ENCODE measurements at regions not wholly inside any gene's neighbourhood (a gene's known extent, or its start where the extent isn't known, plus 50 kb on each side); places are given as distances from the start of the nearest gene placed in this dataset.

- H2AFZ ChIP-seq (ENCODE audit: low read length) = no peak overlapping the region
- H3K4me3 ChIP-seq (ENCODE audit: low read length in 2 of 2) = no peak overlapping the region
- no peak overlapping the region for H2BK5ac ChIP-seq (ENCODE audit: low read length)
- H3K4me2 ChIP-seq (ENCODE audit: insufficient read depth, low read length, poor library complexity, severe bottlenecking) = no peak overlapping the region
- H3K36me3 ChIP-seq (replicated peaks in 1 of 2; ENCODE audit: control insufficient read depth in 2 of 2, insufficient read depth in 2 of 2, low read length in 2 of 2) = no peaks in the 10 kb centered on the region
- H3K79me1 ChIP-seq (ENCODE audit: low read depth, low read length) = no peaks in the 10 kb centered on the region
- H3K4me1 ChIP-seq (ENCODE audit: control insufficient read depth in 2 of 2, insufficient read depth in 1 of 2, low read depth in 1 of 2, low read length in 2 of 2) = peaks cover 0 to 3% of the 10 kb centered on the region in 2 donors
- H2BK12ac ChIP-seq (ENCODE audit: low read length) = no peak overlapping the region
- DNase-seq (ENCODE audit: low spot score) = no peak
- H3K18ac ChIP-seq (ENCODE audit: low read length) = no peak overlapping the region
- H3K27me3 ChIP-seq (ENCODE audit: control insufficient read depth in 3 of 3, insufficient read depth in 3 of 3, low read depth in 1 of 3, low read length in 3 of 3) = no peaks in the 10 kb centered on the region
- H3K23ac ChIP-seq (ENCODE audit: low read depth, low read length, poor library complexity) = no peak overlapping the region
- no peaks in the 10 kb centered on the region for H3K9me3 ChIP-seq (replicated peaks in 1 of 2; ENCODE audit: control insufficient read depth in 2 of 2, insufficient read depth in 1 of 2, low read depth in 1 of 2, low read length in 2 of 2)
- H3K14ac ChIP-seq (ENCODE audit: low read length) = no peak overlapping the region
- no peak overlapping the region for H4K8ac ChIP-seq (ENCODE audit: low read depth, low read length)
- H2BK120ac ChIP-seq (ENCODE audit: low read depth, low read length) = no peak overlapping the region
- WGBS, 2 donors (ENCODE audit: extremely low coverage in 2 of 2, insufficient read length in 2 of 2, insufficient replicate concordance in 1 of 2) = no CpG with 5 or more reads among the region's 2 CpGs
- H3K27ac ChIP-seq (replicated peaks; ENCODE audit: low read length) = no peak overlapping the region
- H2AK5ac ChIP-seq (ENCODE audit: low read depth, low read length) = no peak overlapping the region
- no peak overlapping the region for H4K91ac ChIP-seq (ENCODE audit: low read depth, low read length, poor library complexity)
- no peak overlapping the region for H3K9ac ChIP-seq (ENCODE audit: low read depth, low read length, poor library complexity)
- no peak overlapping the region for H2BK15ac ChIP-seq (ENCODE audit: low read length)
- no peak overlapping the region for H3K4ac ChIP-seq (ENCODE audit: low read length)
Observed at GRCh38 chr2:182647499-182647787, 68.6 kb upstream of the DNAJC10 start.

- Histone ChIP-seq H3K4me3 (ENCODE audit: low read length in 2 of 2) (no peak overlapping the region), H3K18ac (ENCODE audit: low read length) (no peak overlapping the region), H2BK120ac (ENCODE audit: low read depth, low read length) (no peak overlapping the region), H3K36me3 (replicated peaks in 1 of 2; ENCODE audit: control insufficient read depth in 2 of 2, insufficient read depth in 2 of 2, low read length in 2 of 2) (no peaks in the 10 kb centered on the region), H4K8ac (ENCODE audit: low read depth, low read length) (no peak overlapping the region), H3K9ac (ENCODE audit: low read depth, low read length, poor library complexity) (no peak overlapping the region), H3K79me1 (ENCODE audit: low read depth, low read length) (no peaks in the 10 kb centered on the region), H3K4ac (ENCODE audit: low read length) (no peak overlapping the region), H3K9me3 (replicated peaks in 1 of 2; ENCODE audit: control insufficient read depth in 2 of 2, insufficient read depth in 1 of 2, low read depth in 1 of 2, low read length in 2 of 2) (no peaks in the 10 kb centered on the region), H3K27ac (replicated peaks; ENCODE audit: low read length) (no peak overlapping the region), H2AK5ac (ENCODE audit: low read depth, low read length) (no peak overlapping the region), H3K4me2 (ENCODE audit: insufficient read depth, low read length, poor library complexity, severe bottlenecking) (no peak overlapping the region), H3K4me1 (ENCODE audit: control insufficient read depth in 2 of 2, insufficient read depth in 1 of 2, low read depth in 1 of 2, low read length in 2 of 2) (no peaks in the 10 kb centered on the region), H2BK5ac (ENCODE audit: low read length) (no peak overlapping the region), H2AFZ (ENCODE audit: low read length) (no peak overlapping the region), H4K91ac (ENCODE audit: low read depth, low read length, poor library complexity) (no peak overlapping the region), H2BK15ac (ENCODE audit: low read length) (no peak overlapping the region), H2BK12ac (ENCODE audit: low read length) (no peak overlapping the region), H3K27me3 (ENCODE audit: control insufficient read depth in 3 of 3, insufficient read depth in 3 of 3, low read depth in 1 of 3, low read length in 3 of 3) (no peaks in the 10 kb centered on the region), H3K23ac (ENCODE audit: low read depth, low read length, poor library complexity) (no peak overlapping the region), H3K14ac (ENCODE audit: low read length) (no peak overlapping the region)
- peak; percentile 12 for DNase-seq (ENCODE audit: low spot score)
- no CpG with 5 or more reads among the region's 6 CpGs for WGBS, 2 donors (ENCODE audit: extremely low coverage in 2 of 2, insufficient read length in 2 of 2, insufficient replicate concordance in 1 of 2)
Observed at GRCh38 chr2:182649316-182649715, 66.7 kb upstream of the DNAJC10 start.

GRCh38 chr2:182650704-182651103 is 65.4 kb upstream of the DNAJC10 start:
- H2AK5ac ChIP-seq (ENCODE audit: low read depth, low read length) = no peak overlapping the region
- no peak overlapping the region for H2BK5ac ChIP-seq (ENCODE audit: low read length)
- H4K8ac ChIP-seq (ENCODE audit: low read depth, low read length) = no peak overlapping the region
- no peak overlapping the region for H3K4me2 ChIP-seq (ENCODE audit: insufficient read depth, low read length, poor library complexity, severe bottlenecking)
- H2BK15ac ChIP-seq (ENCODE audit: low read length) = no peak overlapping the region
- peaks cover 0 to 3% of the 10 kb centered on the region in 2 donors for H3K4me1 ChIP-seq (ENCODE audit: control insufficient read depth in 2 of 2, insufficient read depth in 1 of 2, low read depth in 1 of 2, low read length in 2 of 2)
- H3K9ac ChIP-seq (ENCODE audit: low read depth, low read length, poor library complexity) = no peak overlapping the region
- no peak overlapping the region for H3K4ac ChIP-seq (ENCODE audit: low read length)
- no peaks in the 10 kb centered on the region for H3K9me3 ChIP-seq (replicated peaks in 1 of 2; ENCODE audit: control insufficient read depth in 2 of 2, insufficient read depth in 1 of 2, low read depth in 1 of 2, low read length in 2 of 2)
- no peak overlapping the region for H3K4me3 ChIP-seq (ENCODE audit: low read length in 2 of 2)
- WGBS, 2 donors (ENCODE audit: extremely low coverage in 2 of 2, insufficient read length in 2 of 2, insufficient replicate concordance in 1 of 2) = no CpG with 5 or more reads among the region's 4 CpGs
- no peaks in the 10 kb centered on the region for H3K36me3 ChIP-seq (replicated peaks in 1 of 2; ENCODE audit: control insufficient read depth in 2 of 2, insufficient read depth in 2 of 2, low read length in 2 of 2)
- no peak overlapping the region for H3K27ac ChIP-seq (replicated peaks; ENCODE audit: low read length)
- no peak overlapping the region for H3K14ac ChIP-seq (ENCODE audit: low read length)
- H2AFZ ChIP-seq (ENCODE audit: low read length) = peak overlapping the region; percentile 38
- no peak overlapping the region for H3K23ac ChIP-seq (ENCODE audit: low read depth, low read length, poor library complexity)
- no peak overlapping the region for H4K91ac ChIP-seq (ENCODE audit: low read depth, low read length, poor library complexity)
- H2BK12ac ChIP-seq (ENCODE audit: low read length) = no peak overlapping the region
- DNase-seq (ENCODE audit: low spot score) = peak; percentile 14
- H3K18ac ChIP-seq (ENCODE audit: low read length) = no peak overlapping the region
- no peaks in the 10 kb centered on the region for H3K79me1 ChIP-seq (ENCODE audit: low read depth, low read length)
- H3K27me3 ChIP-seq (ENCODE audit: control insufficient read depth in 3 of 3, insufficient read depth in 3 of 3, low read depth in 1 of 3, low read length in 3 of 3) = no peaks in the 10 kb centered on the region
- H2BK120ac ChIP-seq (ENCODE audit: low read depth, low read length) = no peak overlapping the region

- H3K14ac ChIP-seq (ENCODE audit: low read length) = no peak overlapping the region
- H2AFZ ChIP-seq (ENCODE audit: low read length) = no peak overlapping the region
- no peak overlapping the region for H2AK5ac ChIP-seq (ENCODE audit: low read depth, low read length)
- no peak overlapping the region for H2BK120ac ChIP-seq (ENCODE audit: low read depth, low read length)
- no peaks in the 10 kb centered on the region for H3K27me3 ChIP-seq (ENCODE audit: control insufficient read depth in 3 of 3, insufficient read depth in 3 of 3, low read depth in 1 of 3, low read length in 3 of 3)
- H3K9ac ChIP-seq (ENCODE audit: low read depth, low read length, poor library complexity) = no peak overlapping the region
- no peak overlapping the region for H3K18ac ChIP-seq (ENCODE audit: low read length)
- H3K4me1 ChIP-seq (ENCODE audit: control insufficient read depth in 2 of 2, insufficient read depth in 1 of 2, low read depth in 1 of 2, low read length in 2 of 2) = peaks cover 1 to 5% of the 10 kb centered on the region in 2 donors
- no peak overlapping the region for H4K8ac ChIP-seq (ENCODE audit: low read depth, low read length)
- no peak overlapping the region for H2BK5ac ChIP-seq (ENCODE audit: low read length)
- no peak overlapping the region for H3K4me2 ChIP-seq (ENCODE audit: insufficient read depth, low read length, poor library complexity, severe bottlenecking)
- H3K4ac ChIP-seq (ENCODE audit: low read length) = no peak overlapping the region
- no peak for DNase-seq (ENCODE audit: low spot score)
- H3K23ac ChIP-seq (ENCODE audit: low read depth, low read length, poor library complexity) = no peak overlapping the region
- no CpG with 5 or more reads among the region's 6 CpGs for WGBS, 2 donors (ENCODE audit: extremely low coverage in 2 of 2, insufficient read length in 2 of 2, insufficient replicate concordance in 1 of 2)
- H3K27ac ChIP-seq (replicated peaks; ENCODE audit: low read length) = no peak overlapping the region
- H2BK15ac ChIP-seq (ENCODE audit: low read length) = no peak overlapping the region
- H3K36me3 ChIP-seq (replicated peaks in 1 of 2; ENCODE audit: control insufficient read depth in 2 of 2, insufficient read depth in 2 of 2, low read length in 2 of 2) = no peaks in the 10 kb centered on the region
- no peak overlapping the region for H2BK12ac ChIP-seq (ENCODE audit: low read length)
- no peaks in the 10 kb centered on the region for H3K79me1 ChIP-seq (ENCODE audit: low read depth, low read length)
- H3K9me3 ChIP-seq (replicated peaks in 1 of 2; ENCODE audit: control insufficient read depth in 2 of 2, insufficient read depth in 1 of 2, low read depth in 1 of 2, low read length in 2 of 2) = no peaks in the 10 kb centered on the region
- H3K4me3 ChIP-seq (ENCODE audit: low read length in 2 of 2) = no peak overlapping the region
- H4K91ac ChIP-seq (ENCODE audit: low read depth, low read length, poor library complexity) = no peak overlapping the region
Observed at GRCh38 chr2:182652326-182652725, 63.7 kb upstream of the DNAJC10 start.

Data from neuronal stem cell (in vitro differentiated cells).